Forelimb muscle (tissue), 1 donor: ENCODE measurements at regions not wholly inside any gene's neighbourhood (a gene's known extent, or its start where the extent isn't known, plus 50 kb on each side); places are given as distances from the start of the nearest gene placed in this dataset.
A peak's percentile ranks its signal among the peaks of the same experiment; 100 is the strongest.

ENCODE experiments used
- DNase-seq: peaks from one replicate; pipeline ENCODE4 v3.0.0-alpha.2; 2013; ENCODE audit warnings: low read depth

GRCh38 chr5:125719681-125720347, 703.4 kb upstream of the GRAMD2B start:
- no peak for DNase-seq

- DNase-seq, result no peak
These were observed 702.9 kb upstream of the GRAMD2B start for GRCh38 chr5:125720348-125720685.

- no peak for DNase-seq
These were observed 702.5 kb upstream of the GRAMD2B start for GRCh38 chr5:125720721-125721120.

- no peak for DNase-seq
These were observed 700.7 kb upstream of the GRAMD2B start for GRCh38 chr5:125722550-125722949.

- DNase-seq, result no peak
These were observed 697.5 kb upstream of the GRAMD2B start for GRCh38 chr5:125725691-125726090.

DNA sequence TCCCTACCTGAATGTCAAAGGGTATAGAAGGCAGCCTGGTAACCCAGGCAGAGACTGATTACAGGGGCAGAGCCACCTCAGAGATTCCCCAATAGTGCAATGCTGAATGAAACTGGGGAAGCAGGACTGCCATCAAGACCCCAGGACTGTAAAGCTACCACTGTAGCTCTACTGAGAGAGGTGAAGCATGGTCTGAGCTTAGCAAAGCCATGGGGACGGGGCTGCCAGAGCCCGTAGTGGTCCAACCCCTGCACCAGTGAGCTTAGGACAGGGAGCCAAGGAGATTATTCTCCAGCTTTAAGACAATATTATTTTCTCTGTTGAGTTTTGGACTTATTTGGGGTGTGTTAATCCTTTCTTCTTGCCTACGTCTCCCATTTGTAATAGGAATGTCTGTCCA, 679.3 kb upstream of the GRAMD2B start:
- DNase-seq, result no peak

GRCh38 chr5:125746917-125747316, 676.3 kb upstream of the GRAMD2B start:
- DNase-seq, result no peak

- no peak for DNase-seq
These were observed 672.9 kb upstream of the GRAMD2B start for GRCh38 chr5:125750147-125750860.

- no peak for DNase-seq
These were observed 672.4 kb upstream of the GRAMD2B start for GRCh38 chr5:125750861-125751186.

DNA sequence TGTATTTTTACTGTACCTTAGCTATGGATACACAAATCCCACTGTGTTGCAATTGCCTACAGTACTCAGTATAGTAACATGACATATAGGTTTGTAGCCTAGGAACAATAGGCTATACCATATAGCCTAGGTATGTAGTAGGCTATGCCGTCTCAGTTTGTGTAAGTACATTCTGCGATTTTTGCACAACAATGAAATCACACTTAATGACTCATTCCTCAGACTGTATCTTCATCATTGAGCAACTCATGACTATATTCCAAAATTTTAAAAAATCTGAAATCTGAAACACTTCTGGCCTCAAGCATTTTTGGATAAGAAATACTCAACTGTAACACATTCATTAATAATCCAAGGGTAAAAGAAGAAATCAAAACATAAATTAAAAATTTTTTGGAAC, 666.8 kb upstream of the GRAMD2B start:
- DNase-seq, result no peak

DNA sequence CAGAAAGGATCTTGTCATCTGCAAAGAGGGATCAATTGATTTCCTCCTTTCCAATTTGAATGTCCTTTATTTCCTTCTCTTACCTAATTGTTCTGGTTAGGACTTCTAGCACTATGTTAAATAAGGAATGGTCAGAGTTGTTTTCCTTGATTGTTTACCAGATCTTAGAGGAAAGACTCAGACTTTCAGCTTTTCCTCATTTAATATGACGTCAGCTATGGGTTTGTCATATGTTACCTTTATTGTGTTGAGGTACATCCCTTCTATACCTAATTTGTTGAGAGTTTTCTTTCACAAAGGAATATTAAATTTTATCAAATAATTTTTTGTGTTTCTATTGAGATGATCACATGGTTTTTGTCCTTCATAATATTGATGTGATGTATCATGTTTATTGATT, 656.5 kb upstream of the GRAMD2B start:
- DNase-seq, result no peak

DNA sequence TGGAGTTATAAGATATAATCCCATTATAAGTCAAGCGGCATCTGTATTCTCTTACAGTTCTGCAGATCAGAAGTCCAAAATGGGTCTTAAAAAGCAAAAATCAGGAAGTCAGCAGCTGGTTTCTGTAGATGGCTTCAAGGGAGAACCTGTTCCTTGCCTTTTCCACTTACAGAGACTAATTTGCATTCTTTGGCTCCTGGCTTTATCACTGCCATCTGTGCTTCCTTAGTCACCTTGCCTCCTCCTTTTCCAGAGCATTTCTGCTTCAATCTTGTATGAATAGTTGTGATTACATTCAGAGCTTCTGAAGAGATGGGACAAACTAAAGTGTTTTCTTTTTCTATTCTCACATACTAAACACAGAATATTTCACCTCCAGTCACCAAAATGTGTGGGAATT, 647.3 kb upstream of the GRAMD2B start:
- DNase-seq, result no peak

- DNase-seq, result no peak
These were observed 646.5 kb upstream of the GRAMD2B start for GRCh38 chr5:125776656-125777139.

- no peak for DNase-seq
These were observed 644.4 kb upstream of the GRAMD2B start for GRCh38 chr5:125778791-125779190.

DNA sequence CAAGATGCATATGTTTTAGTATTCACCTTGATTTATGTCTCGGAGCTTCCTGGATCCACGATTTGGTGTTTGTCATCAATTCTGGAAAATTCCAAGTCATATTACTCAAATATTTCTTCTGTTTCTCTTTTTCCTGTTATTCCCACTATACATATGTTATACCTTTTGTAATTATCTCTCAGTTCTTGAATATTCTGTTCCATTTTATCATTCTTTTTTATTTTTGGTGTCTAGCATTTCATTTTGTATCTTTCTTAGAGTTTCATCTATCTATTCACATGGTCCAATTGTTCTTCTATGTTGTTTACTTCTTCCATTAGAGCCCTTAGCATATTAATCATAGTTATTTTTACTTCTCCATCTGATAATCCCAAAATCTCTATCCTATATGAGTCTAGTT, 637.8 kb upstream of the GRAMD2B start:
- DNase-seq, result no peak

GRCh38 chr5:125786021-125786420, 637.2 kb upstream of the GRAMD2B start:
- DNase-seq, result no peak

DNA sequence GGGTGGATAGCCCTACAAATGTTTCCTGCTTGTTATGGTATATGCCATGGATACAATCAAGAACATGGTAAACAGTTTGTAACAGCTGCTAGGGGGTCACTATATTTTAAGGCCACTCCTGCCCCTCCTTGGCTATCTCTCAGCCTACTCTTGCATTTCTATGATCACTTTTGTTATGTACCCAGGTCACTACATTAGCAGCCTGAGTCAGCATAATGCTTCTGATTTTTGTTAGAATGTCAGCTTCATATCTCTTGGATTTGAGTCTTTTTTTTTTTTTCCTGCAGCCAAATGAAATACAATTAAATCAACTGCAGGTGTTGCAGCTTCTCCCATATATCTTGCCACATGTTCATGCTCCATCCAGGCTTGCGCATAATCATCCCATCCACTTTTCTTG, 629.7 kb upstream of the GRAMD2B start:
- no peak for DNase-seq

- no peak for DNase-seq
These were observed 628.3 kb upstream of the GRAMD2B start for GRCh38 chr5:125794922-125795321.

DNA sequence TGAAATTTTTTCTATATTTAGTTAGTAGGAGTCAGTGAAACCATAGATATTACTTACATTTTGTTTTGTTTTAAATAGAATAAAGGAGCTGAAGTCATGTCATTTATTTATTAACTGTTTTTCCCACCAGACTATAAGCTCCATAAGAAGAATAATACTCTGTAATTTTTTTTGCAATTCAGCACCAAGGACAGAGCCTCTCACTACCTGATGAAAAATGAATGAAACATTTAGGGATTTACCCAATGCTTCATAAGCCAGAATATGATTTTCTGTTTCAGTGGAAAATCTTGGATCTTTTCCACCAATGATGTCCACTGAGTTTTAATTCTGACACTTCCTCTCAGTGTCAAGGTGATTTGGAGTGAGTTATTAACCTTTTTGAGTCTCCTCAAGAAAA, 624.9 kb upstream of the GRAMD2B start:
- DNase-seq, result peak; percentile 41

GRCh38 chr5:125812651-125813050, 610.6 kb upstream of the GRAMD2B start:
- no peak for DNase-seq

DNA sequence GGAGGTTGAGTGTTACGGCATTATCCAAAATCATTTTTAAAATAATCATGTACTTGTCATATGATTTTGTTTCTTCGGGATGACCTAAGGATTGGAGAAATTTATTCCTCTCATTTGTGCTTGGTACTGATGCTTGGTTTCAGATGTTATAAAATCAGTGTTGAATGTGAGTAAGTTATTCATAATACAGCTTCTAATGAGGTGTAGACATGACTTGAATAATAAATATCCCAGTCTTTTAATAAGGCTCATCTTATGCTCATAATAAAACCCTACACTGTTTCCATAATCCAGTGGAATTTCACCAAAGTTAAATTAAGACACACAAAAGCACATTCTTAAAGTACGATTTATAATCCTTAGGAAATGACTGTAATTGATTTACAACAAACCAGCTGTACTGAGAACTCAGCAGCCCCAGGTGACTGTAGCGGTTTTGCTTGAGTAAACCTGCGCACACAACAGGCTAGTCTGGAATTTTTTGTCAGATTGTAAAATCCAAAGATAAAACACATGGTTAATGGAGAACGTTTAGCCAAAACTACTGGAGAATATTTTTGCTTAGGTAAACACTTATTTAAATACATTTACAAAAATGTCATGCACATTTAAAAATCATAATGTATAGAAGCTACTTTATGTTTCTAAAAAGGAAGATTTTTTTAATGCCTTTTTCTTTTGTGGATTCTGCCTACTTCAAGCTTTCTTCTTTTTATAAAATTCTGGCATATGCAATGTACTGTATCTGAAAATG, 609.8 kb upstream of the GRAMD2B start:
- DNase-seq, result no peak

DNA sequence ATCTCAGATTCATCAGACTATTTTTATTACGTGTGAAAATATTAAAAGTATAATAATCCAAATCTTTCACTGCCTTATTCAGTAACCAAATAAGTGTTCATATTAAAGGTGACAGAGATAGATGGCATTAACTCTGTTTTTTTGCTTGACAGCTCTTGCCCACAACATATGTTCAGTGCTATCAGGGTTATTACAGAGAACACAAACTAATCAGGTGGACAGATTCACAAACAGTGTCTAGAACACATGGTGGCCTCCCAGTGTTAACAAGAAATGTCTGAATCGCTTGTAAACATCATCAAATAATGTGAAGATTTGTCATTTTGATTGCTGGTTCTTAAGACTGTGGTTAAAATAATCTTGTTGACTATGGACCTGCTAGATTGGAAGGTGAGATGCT, 609.1 kb upstream of the GRAMD2B start:
- DNase-seq, result no peak

- no peak for DNase-seq
These were observed 599.6 kb upstream of the GRAMD2B start for GRCh38 chr5:125823572-125823971.
